Aorta (tissue), 5 donors: ENCODE measurements at regions not wholly inside any gene's neighbourhood (a gene's known extent, or its start where the extent isn't known, plus 50 kb on each side); places are given as distances from the start of the nearest gene placed in this dataset.

Experiments
- ATAC-seq: fragments of 200-7000 bp; cut with Tn5 transposase; one replicate; pipeline ENCODE4 v1.9.1; 2022; ENCODE audit warnings: moderate library complexity; ENCODE audit not compliant: low FRiP score
- DNase-seq, 2 donors: peaks; one replicate each; pipeline ENCODE4 v3.0.0-alpha.2; 2020
- H3K27ac ChIP-seq, 2 donors: one replicate each; pipeline ENCODE4 v1.5.1; 2013; ENCODE audit warnings: low read length in 2 of 2, mild to moderate bottlenecking in 2 of 2, moderate library complexity in 2 of 2, control low read depth in 1 of 2, inconsistent platforms in 1 of 2, low read depth in 1 of 2
- H3K27me3 ChIP-seq, 2 donors: one replicate each; pipeline ENCODE4 v1.6.1; 2013; ENCODE audit warnings: control low read depth in 1 of 2, low read length in 1 of 2, mild to moderate bottlenecking in 1 of 2, moderate library complexity in 1 of 2; ENCODE audit not compliant: insufficient read depth in 2 of 2, control insufficient read depth in 1 of 2
- H3K36me3 ChIP-seq, 2 donors: one replicate each; pipeline ENCODE4 v1.6.1; 2013; ENCODE audit warnings: control low read depth in 1 of 2, low read length in 1 of 2, mild to moderate bottlenecking in 1 of 2; ENCODE audit not compliant: insufficient read depth in 2 of 2, control insufficient read depth in 1 of 2
- H3K4me1 ChIP-seq, 2 donors: one replicate each; pipeline ENCODE4 v1.6.1; 2013; ENCODE audit warnings: low read length in 2 of 2, control low read depth in 1 of 2, mild to moderate bottlenecking in 1 of 2, moderate library complexity in 1 of 2; ENCODE audit not compliant: insufficient read depth in 2 of 2, control insufficient read depth in 1 of 2
- H3K4me3 ChIP-seq, 2 donors: one replicate each; pipeline ENCODE4 v1.5.1; 2013; ENCODE audit warnings: low read length in 2 of 2, control low read depth in 1 of 2, mild to moderate bottlenecking in 1 of 2
- H3K9me3 ChIP-seq: one replicate; pipeline ENCODE4 v1.6.1; 2013; ENCODE audit warnings: mild to moderate bottlenecking, low read length; ENCODE audit not compliant: control insufficient read depth
- WGBS, 2 donors: extraction: QIAGEN DNeasy Blood & Tissue Kit; methylation state at CpG; one replicate each; pipeline ENCODE4 v1.1.7; 2013; 5-methylcytosine and 5-hydroxymethylcytosine counted together
- intact Hi-C, 2 donors: fragments of 100-400 bp; cut with DNase I; formaldehyde crosslinking; loops; one replicate each; pipeline versions ENCODE4 v1.14.2 to v1.15.0; 2022
- donor health status: healthy with polysubstance abuse.
- donor health status: Bipolar disorder and iron deficiency.
- donor health status: DM: no; HTN: no; CAD: no.
- donor health status: DM: no; HTN: no; CAD: no.
- donor health status: DM: yes; HTN: yes; CAD: no.

DNA sequence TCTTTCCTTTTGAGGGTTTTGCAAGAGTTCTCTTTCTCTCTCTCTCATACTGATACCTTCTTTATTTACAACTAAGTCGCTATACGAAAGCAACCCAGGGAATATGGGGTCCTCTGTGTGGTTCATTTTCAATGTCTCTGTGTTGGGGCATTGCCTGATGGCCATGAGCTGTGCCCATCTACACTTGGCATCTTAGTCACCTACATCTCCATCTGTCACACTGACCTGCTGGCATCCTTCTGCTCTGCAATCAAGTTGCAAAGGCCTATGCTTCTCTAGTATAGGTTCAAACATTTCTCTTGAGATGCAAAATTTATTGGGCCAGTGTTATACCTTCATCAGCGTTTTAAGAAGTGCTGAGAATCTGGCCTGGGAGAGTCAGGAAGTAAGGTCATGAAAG, 228.2 kb downstream of the MTRR start:
- Histone ChIP-seq H3K9me3 (no peaks in the 10 kb centered on the region), H3K36me3 (no peaks in the 10 kb centered on the region), H3K27ac (no peak overlapping the region), H3K27me3 (no peaks in the 10 kb centered on the region), H3K4me1 (no peaks in the 10 kb centered on the region), H3K4me3 (no peak overlapping the region)
- intact Hi-C loops = no loop called here
- ATAC-seq = no peak
- DNase-seq = no peak
- WGBS, 2 donors = 90% methylated on average over 3 of the region's 3 CpGs

DNA sequence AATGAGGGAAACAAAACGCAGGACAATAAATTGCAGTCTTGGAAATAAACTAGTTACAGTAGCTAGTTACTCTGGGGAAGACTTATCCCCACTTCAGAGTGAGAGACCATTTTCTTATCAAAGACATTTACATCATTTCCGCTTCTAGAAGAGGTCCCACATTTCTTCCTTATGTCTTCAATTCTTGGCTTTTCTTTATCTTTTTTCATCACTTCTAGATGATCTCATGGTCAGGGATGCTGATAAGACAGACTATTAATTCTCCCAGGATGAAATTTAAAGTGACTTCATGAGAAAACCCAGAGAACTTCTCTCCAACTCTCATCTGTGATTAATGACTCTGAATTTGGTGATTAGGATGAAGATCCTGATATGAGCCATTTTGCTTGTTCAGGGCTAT, 229.1 kb downstream of the MTRR start:
- 18 to 25% methylated on average over 2 of the region's 2 CpGs for WGBS, 2 donors
- no peak for ATAC-seq

DNA sequence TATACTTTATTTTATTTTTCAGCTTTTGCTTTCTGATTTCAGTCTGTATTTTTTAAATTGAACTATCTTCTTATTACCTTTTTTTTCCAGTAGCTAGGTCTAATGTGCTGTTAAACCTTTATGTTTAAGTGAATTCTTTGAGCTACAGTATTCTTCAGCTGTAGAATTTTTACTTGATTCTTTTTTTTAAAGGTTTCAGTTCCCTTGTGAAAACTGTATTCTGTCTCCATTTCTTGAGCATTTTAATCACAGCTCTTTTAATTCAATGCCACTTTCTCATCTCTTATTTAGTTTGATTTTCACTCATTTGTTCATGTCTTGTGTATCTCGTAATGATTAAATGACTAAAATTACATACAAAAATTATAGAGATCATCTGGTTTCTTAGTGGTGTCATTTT, 233.8 kb downstream of the MTRR start:
- no peaks in the 10 kb centered on the region for H3K4me1 ChIP-seq
- no peak overlapping the region for H3K4me3 ChIP-seq
- DNase-seq (no peak), ATAC-seq (no peak)
- WGBS, 2 donors = 81 to 87% methylated on average over 1 of the region's 1 CpG
- H3K9me3 ChIP-seq = no peaks in the 10 kb centered on the region
- no peak overlapping the region for H3K27ac ChIP-seq
- intact Hi-C loops = no loop called here
- H3K27me3 ChIP-seq = no peaks in the 10 kb centered on the region
- no peaks in the 10 kb centered on the region for H3K36me3 ChIP-seq

More for the DNA sequence above, 229.1 kb downstream of the MTRR start:
- Histone ChIP-seq H3K4me3 (no peak overlapping the region), H3K27ac (no peak overlapping the region), H3K4me1 (no peaks in the 10 kb centered on the region), H3K36me3 (no peaks in the 10 kb centered on the region), H3K27me3 (no peaks in the 10 kb centered on the region), H3K9me3 (no peaks in the 10 kb centered on the region)
- intact Hi-C loops = no loop called here
- no peak for DNase-seq

DNA sequence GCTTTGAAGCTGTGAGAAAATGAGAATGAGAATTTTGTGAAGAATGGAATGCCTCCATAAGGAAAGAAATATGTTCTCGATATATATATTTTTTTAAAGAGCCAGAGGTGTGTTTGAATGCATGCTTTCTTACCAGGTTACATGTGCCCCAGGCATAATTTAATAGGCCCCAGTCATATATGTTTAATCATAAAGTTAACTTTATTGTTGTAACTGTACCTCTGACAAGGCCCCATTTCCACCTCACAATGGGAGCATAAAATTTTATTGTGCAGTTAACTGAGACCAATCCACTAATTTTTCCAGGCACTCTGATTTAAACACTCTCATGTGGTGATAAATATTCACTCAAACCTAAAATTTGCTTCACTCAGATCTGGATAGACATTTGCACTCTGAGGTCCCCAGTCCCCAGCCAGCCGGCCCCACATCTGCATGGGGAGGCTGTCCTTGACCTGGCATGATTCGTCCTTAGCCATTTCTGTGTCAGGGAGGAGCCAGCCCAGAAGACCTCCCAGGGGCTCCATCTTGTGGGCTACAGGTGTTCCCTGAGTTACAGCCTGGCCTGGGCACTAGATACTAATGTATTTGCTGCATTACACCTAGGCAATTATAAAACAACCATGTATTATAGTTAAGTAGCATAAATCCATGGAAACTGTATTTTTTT, 245.8 kb downstream of the MTRR start:
- Histone ChIP-seq H3K27me3 (no peaks in the 10 kb centered on the region), H3K36me3 (no peaks in the 10 kb centered on the region), H3K4me3 (no peak overlapping the region), H3K27ac (no peak overlapping the region), H3K4me1 (no peaks in the 10 kb centered on the region), H3K9me3 (no peaks in the 10 kb centered on the region)
- intact Hi-C loops = no loop called here
- DNase-seq (no peak), ATAC-seq (no peak)
- 82 to 90% methylated on average over 3 of the region's 3 CpGs for WGBS, 2 donors

DNA sequence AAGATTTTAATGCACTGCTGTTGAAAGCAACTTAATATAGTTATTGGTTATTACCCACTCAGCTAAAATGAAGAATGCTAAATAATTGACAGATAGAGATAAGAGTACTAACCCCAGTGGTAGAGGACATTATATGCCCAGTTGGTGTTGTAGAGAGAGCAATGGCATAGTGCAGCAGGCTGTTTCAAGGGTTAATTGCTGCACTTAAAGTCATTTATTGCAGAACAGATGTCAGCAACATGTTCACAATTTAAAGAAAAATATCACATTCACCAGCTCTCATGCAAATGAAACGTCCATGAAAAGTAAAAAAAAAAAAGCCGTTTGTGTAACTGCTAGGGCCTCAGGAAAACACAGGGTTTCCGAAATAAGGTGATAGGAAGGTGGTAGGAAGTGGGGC, 254.6 kb downstream of the MTRR start:
- H3K9me3 ChIP-seq = no peaks in the 10 kb centered on the region
- no peaks in the 10 kb centered on the region for H3K27me3 ChIP-seq
- no peaks in the 10 kb centered on the region for H3K36me3 ChIP-seq
- intact Hi-C loops = no loop called here
- no peaks in the 10 kb centered on the region for H3K4me1 ChIP-seq
- 52 to 63% methylated on average over 3 of the region's 3 CpGs for WGBS, 2 donors
- no peak overlapping the region for H3K4me3 ChIP-seq
- DNase-seq (no peak), ATAC-seq (no peak)
- no peak overlapping the region for H3K27ac ChIP-seq

DNA sequence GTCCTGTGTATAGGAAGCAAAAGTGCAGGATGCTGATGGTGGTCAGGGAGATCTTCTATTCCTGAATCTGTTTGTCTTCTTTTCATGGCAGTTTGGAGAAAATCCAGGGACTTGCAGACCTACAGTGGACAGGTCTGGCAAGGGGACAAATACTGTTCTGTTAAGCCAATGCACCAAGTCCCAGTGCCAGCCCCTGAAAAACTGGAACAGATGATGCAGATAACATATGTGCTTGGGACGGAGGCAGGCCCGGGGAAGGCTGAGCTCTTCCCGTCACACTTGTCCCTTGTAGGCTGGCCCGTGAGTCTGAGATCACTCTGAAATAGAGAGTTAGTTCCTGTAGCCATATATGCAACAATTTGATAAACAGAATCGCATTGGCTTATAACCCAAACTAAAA, 265.7 kb downstream of the MTRR start:
- 41 to 46% methylated on average over 5 of the region's 5 CpGs for WGBS, 2 donors
- no peak for ATAC-seq
- no peaks in the 10 kb centered on the region for H3K36me3 ChIP-seq
- H3K9me3 ChIP-seq = no peaks in the 10 kb centered on the region
- no peak for DNase-seq
- H3K4me3 ChIP-seq = no peak overlapping the region
- no peak overlapping the region for H3K27ac ChIP-seq
- no peaks in the 10 kb centered on the region for H3K27me3 ChIP-seq
- no peaks in the 10 kb centered on the region for H3K4me1 ChIP-seq
- intact Hi-C loops = no loop called here

DNA sequence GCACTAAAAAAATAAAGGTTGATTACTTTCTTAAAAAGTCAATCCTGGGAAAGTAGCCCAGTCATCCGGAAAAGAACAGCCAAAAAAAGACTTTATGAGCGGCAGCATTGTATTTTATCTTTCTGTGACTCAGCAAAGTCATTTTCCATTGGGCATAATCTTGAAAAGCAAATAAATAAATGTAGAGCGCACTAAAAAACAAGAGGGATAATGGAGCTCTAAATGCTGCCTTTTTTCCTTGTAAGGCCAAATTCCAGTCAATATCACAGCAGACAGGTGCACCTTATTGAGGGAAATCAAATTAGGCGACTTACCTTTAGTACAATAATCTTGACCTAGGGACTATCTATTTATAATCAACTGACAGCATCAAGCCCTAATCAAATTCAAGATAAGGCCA, 266.8 kb downstream of the MTRR start:
- H3K9me3 ChIP-seq = no peaks in the 10 kb centered on the region
- WGBS, 2 donors = 23% methylated on average over 4 of the region's 4 CpGs
- no peaks in the 10 kb centered on the region for H3K36me3 ChIP-seq
- no peaks in the 10 kb centered on the region for H3K27me3 ChIP-seq
- no peak overlapping the region for H3K4me3 ChIP-seq
- H3K27ac ChIP-seq = no peak overlapping the region
- no peaks in the 10 kb centered on the region for H3K4me1 ChIP-seq
- intact Hi-C loops = no loop called here
- no peak for ATAC-seq
- no peak for DNase-seq

DNA sequence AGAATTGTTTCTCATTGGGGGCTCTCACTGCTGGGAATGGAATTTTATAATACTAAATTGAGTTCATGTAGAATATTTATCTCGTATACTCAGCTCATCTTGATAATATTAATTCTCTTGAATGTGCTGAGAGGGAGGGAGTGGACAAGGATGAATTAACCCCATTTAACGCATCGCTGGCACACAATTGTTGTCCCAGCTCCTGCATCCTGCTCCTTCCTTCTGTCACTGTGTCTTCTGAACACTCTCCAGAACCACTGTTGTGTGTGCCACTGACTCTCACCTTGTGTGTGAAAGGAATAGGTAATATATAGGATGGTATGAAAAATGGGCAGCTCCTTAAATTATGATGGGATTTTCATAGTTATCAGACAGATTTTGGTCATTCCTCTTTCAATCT, 267.3 kb downstream of the MTRR start:
- DNase-seq (no peak), ATAC-seq (no peak)
- H3K27me3 ChIP-seq = no peaks in the 10 kb centered on the region
- no peak overlapping the region for H3K27ac ChIP-seq
- intact Hi-C loops = no loop called here
- H3K4me3 ChIP-seq = no peak overlapping the region
- H3K36me3 ChIP-seq = no peaks in the 10 kb centered on the region
- no peaks in the 10 kb centered on the region for H3K9me3 ChIP-seq
- H3K4me1 ChIP-seq = no peaks in the 10 kb centered on the region
- WGBS, 2 donors = 83 to 84% methylated on average over 3 of the region's 3 CpGs

DNA sequence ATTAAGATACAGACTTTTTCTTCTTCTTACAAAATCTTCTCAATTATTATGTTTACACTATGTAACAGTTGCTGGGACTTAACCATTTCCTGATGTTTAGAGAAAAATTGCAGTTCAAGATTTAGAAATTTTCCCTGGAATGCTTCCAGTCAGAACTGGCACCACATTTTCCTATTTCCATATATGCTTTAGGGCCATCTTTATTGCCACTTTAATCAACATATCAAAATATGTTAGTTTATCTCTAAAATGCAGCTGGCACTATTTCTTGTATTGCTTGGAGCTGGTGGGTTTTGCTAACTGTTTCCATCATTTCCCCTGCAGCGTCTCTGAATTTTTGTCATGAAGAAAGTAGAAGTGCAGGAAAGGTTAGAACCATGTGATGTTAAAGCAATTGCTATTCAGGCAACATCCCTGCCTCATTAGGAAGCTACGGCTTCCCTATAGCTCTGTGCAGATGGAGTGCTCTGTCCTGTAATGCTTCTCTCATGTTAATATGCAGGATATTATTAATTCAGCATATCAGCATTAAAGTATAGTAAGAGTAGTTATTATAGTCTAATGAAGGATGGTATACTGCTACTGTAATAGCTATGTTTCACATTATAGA, 269.1 kb downstream of the MTRR start:
- no peaks in the 10 kb centered on the region for H3K27me3 ChIP-seq
- WGBS, 2 donors = 26 to 35% methylated on average over 2 of the region's 2 CpGs
- intact Hi-C loops = no loop called here
- H3K9me3 ChIP-seq = no peaks in the 10 kb centered on the region
- no peaks in the 10 kb centered on the region for H3K4me1 ChIP-seq
- H3K4me3 ChIP-seq = no peak overlapping the region
- DNase-seq (no peak), ATAC-seq (no peak)
- H3K27ac ChIP-seq = no peak overlapping the region
- no peaks in the 10 kb centered on the region for H3K36me3 ChIP-seq
